M059J (cell line): ENCODE measurements at regions not wholly inside any gene's neighbourhood (a gene's known extent, or its start where the extent isn't known, plus 50 kb on each side); places are given as distances from the start of the nearest gene placed in this dataset.
"Not testable (repeated sequence)": the region's sequence is repeated elsewhere in the genome, so short reads cannot be mapped to it uniquely, and the experiment has no call there.

Source experiments
- DNase-seq: peaks from one replicate; pipeline ENCODE4 v3.0.0-alpha.2; 2012; ENCODE audit warnings: low read depth

GRCh38 chr2:87352178-87352934 lies 330.7 kb upstream of the PLGLB1 start:
- DNase-seq: not testable (repeated sequence)

GRCh38 chr2:87353408-87353807 lies 331.8 kb upstream of the PLGLB1 start:
- DNase-seq: not testable (repeated sequence)

DNA sequence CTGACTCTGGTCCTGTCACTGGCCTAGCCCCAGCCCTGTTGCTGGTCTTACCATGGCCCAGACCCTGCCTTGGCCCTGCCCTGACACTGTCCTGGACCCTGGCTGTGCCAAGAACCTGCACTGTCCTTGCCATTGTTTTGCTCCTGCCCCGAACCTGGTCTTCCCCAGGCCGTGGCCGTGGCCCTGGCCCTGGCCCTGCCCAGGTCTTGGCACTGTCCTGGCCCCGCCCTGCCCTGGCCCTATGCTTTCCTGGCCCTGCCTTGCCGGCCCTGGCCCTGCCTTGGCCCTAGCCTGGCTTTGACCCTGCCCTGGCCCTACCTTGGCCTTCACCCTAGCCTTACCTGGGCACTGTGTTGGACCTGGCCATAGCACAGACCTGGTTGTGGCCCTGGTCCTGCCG lies 332.5 kb upstream of the PLGLB1 start:
- DNase-seq: not testable (repeated sequence)

- DNase-seq: not testable (repeated sequence)
Measured at GRCh38 chr2:87360250-87360649, 338.6 kb upstream of the PLGLB1 start.

DNA sequence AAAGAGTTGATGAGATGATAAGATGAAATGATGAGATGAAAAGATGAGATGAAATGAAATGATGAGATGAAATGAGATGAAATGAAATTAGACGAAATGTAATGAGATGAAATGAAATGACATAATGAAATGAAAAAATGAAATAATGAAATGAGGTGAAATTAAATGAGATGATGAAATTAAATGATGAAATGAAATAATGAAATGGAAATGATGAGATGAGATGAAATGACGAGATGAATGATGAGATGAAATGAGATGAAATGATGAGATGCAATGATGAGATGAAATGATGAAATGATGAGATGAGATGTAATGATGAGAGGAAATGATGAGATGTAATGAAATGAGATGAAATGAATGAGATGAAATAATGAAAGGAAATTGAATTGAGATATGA lies 339.3 kb upstream of the PLGLB1 start:
- DNase-seq: not testable (repeated sequence)

DNA sequence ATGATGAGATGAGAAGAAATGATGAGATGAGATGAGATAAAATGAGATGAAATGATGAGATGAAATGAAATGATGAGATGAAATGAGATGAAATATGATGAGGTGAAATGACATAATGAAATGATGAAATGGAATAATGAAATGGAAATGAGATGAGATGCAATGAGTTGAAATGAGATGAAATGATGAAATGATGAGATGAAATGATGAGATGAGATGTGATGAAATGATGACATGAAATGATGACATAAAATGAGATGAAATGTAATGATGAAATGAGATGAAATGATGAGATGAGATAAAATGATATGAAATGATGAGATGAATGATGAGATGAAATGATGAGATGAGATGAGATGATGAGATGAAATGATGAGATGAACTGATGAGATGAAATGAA lies 340.2 kb upstream of the PLGLB1 start:
- DNase-seq: not testable (repeated sequence)

- DNase-seq: not testable (repeated sequence)
Measured at GRCh38 chr2:87364379-87364778, 342.7 kb upstream of the PLGLB1 start.

DNA sequence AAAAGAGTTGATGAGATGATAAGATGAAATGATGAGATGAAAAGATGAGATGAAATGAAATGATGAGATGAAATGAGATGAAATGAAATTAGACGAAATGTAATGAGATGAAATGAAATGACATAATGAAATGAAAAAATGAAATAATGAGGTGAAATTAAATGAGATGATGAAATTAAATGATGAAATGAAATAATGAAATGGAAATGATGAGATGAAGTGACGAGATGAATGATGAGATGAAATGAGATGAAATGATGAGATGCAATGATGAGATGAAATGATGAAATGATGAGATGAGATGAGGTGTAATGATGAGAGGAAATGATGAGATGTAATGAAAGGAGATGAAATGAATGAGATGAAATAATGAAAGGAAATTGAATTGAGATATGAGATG lies 343.4 kb upstream of the PLGLB1 start:
- DNase-seq: not testable (repeated sequence)

DNA sequence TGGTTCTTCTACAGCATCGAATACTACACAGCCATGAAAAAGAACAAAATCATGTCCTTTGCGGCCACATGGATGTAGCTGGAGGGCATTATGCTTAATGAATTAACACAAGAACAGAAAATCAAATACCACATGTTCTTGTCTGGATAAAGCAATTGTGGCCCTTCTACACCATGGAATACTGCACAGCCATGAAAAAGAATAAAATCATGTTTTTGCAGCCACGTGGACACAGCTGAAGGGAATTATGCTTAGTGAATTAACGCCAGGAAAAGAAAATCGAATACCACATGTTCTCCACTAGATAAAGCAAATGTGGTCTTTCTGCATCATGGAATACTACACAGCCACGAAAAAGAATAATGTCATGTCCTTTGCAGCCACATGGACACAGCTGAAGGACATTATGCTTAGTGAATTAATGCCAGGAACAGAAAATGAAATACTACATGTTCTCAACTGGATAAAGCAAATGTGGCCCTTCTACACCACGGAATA lies 361.8 kb upstream of the PLGLB2 start:
- not testable (repeated sequence) for DNase-seq

DNA sequence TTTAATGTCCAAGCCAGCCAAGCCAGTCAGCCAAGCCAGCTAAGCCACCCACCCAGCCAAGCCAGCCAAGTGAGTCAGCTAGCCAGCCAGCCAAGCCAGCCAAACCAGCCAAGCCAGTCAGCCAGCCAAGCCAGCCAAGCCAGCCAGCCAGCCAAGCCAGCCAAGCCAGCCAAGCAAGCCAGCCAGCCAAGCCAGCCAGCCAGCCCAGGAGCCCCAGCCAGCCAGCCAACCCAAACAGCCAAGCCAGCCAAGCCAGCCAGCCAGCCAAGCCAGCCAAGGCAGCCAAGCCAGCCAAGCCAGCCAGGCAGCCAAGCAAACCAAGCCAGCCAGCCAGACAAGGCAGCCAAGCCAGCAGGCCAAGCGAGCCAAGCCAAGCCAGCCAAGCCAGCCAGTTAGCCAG lies 352.1 kb upstream of the PLGLB2 start:
- not testable (repeated sequence) for DNase-seq

GRCh38 chr2:87396551-87397265 lies 351.2 kb upstream of the PLGLB2 start:
- not testable (repeated sequence) for DNase-seq

DNA sequence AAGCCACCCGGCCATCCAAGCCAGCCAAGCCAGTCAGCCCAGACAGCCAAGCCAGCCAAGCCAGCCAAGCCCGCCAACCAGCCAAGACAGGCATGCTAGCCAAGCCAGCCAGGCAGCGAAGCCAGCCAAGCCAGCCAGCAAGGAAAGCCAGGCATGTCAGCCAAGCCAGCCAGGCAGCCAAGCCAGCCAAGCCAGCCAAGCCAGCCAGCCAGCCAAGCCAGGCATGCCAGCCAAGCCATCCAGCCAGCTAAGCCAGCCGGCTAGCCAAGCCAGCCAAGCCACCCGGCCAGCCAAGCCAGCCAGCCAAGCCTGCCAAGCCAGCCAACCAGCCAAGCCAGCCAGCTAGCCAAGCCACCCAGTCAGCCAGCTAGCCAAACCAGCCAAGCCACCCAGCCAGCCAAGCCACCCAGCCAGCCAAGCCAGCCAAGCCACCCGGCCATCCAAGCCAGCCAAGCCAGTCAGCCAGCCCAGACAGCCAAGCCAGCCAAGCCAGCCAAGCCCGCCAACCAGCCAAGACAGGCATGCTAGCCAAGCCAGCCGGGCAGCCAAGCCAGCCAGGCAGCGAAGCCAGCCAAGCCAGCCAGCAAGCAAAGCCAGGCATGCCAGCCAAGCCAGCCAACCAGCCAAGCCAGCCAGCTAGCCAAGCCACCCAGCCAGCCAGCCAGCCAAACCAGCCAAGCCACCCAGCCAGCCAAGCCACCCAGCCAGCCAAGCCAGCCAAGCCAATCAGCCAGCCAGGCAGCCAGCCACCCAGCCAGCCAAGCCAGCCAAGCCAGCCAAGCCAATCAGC lies 350.4 kb upstream of the PLGLB2 start:
- DNase-seq: not testable (repeated sequence)

- not testable (repeated sequence) for DNase-seq
Measured at GRCh38 chr2:87398567-87399305, 349.2 kb upstream of the PLGLB2 start.

- DNase-seq: no peak
Measured at GRCh38 chr2:87401726-87402345, 346.1 kb upstream of the PLGLB2 start.

DNA sequence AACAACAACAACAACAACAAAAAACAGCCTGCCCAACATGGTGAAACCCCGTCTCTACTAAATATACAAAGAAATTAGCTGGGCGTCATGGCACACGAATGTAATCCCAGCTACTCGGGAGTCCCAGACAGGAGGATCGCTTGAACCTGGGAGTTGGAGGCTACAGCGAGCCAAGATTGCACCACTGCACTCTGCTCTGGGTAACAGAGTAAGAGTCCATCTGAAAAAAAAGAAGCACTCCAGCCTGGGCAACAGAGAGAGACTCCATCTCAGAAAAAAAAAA lies 344.1 kb upstream of the PLGLB2 start:
- DNase-seq: no peak

DNA sequence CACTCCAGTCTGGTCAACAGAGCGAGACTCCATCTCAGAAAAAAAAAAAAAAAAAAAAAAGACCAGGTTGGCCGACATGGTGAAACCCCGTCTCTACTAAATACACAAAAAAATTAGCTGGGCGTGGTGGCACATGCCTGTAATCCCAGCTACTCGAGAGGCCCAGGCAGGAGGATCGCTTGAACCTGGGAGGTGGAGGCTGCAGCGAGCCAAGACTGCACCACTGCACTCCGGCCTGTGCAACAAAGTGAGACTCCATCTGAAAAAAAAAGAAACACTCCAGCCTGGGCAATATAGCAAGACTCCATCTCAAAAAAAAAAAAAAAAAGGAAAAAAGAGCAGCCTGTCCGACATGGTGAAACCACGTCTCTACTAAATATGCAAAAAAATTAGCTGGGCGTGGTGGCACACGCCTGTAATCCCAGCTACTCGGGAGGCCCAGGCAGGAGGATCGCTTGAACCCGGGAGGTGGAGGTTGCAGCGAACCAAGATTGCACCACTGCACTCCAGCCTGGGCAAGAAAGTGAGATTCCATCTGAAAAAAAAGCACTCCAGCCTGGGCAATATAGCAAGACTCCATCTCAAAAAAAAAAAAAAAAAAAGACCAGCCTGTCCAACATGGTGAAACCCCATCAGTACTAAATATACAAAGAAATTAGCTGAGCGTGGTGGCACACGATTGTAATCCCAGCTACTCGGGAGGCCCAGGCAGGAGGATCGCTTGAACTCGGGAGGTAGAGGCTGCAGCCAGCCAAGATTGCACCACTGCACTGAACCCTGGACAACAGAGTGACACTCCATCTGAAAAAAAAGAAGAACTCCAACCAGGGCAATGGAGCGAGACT lies 343.3 kb upstream of the PLGLB2 start:
- DNase-seq: not testable (repeated sequence)

- not testable (repeated sequence) for DNase-seq
Measured at GRCh38 chr2:87405531-87406216, 342.2 kb upstream of the PLGLB2 start.

DNA sequence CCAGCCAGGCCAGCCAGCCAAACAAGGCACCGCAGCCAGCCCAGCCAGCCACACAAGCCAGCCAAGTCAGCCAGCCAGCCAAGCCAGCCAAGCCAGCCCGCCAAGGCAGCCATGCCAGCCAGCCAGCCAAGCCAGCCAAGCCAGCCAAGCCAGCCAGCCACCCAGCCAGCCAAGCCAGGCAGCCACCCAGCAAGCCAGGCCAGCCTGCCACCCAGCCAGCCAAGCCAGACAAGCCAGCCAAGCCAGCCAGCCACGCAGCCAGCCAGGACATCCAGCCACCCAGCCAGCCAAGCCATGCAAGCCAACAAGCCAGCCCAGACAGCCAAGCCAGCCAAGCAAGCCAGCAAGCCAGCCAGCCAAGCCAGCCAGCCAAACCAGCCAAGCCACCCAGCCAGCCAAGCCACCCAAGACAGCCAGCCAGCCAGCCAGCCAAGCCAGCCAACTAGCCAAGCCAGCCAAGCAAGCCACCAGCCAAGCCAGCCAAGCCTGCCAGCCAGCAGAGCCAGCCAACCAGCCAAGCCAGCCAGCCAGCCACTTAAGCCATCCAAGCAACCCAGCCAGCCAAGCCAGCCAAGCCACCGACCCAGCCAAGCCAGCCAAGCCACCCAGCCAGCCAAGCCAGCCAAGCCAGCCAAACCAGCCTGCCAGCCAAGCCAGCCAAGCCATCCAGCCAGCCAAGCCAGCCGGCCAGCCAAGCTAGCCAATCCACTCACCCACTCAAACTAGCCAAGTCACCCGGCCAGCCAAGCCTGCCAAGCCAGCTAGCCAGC lies 341.3 kb upstream of the PLGLB2 start:
- DNase-seq: not testable (repeated sequence)

GRCh38 chr2:87409601-87410000 lies 338.3 kb upstream of the PLGLB2 start:
- DNase-seq: not testable (repeated sequence)
